H54 (cell line): ENCODE measurements at regions not wholly inside any gene's neighbourhood (a gene's known extent, or its start where the extent isn't known, plus 50 kb on each side); places are given as distances from the start of the nearest gene placed in this dataset.
A peak's percentile ranks its signal among the peaks of the same experiment; 100 is the strongest.
"Not testable (repeated sequence)": the region's sequence is repeated elsewhere in the genome, so short reads cannot be mapped to it uniquely, and the experiment has no call there.

ENCODE experiments used
- DNase-seq: peaks from one replicate; pipeline ENCODE4 v3.0.0; 2011; ENCODE audit warnings: low spot score, mixed read lengths; ENCODE audit not compliant: insufficient read length
- FAIRE-seq: peaks from 3 replicates; lab custom pipeline; 2011; peaks lifted over from hg19 to GRCh38; lab: Jason Lieb, UNC
- POLR2A ChIP-seq: IDR thresholded peaks from 2 replicates; pipeline ENCODE4 v1.6.1; 2011; ENCODE audit warnings: low read depth, mild to moderate bottlenecking, low read length

- FAIRE-seq: no peak
- no peak for TF ChIP-seq POLR2A
- peak; percentile 2 for DNase-seq
Measured at GRCh38 chr7:97418312-97418711, 300.8 kb downstream of the SDHAF3 start.

- TF ChIP-seq POLR2A: no peak
- no peak for FAIRE-seq
- DNase-seq: no peak
Measured at GRCh38 chr7:97419898-97420297, 302.4 kb downstream of the SDHAF3 start.

GRCh38 chr7:97421307-97421930 is 303.9 kb downstream of the SDHAF3 start:
- TF ChIP-seq POLR2A: no peak
- DNase-seq (no peak), FAIRE-seq (no peak)

- FAIRE-seq (no peak), DNase-seq (no peak)
- TF ChIP-seq POLR2A: no peak
Measured at GRCh38 chr7:97422046-97422445, 304.5 kb downstream of the SDHAF3 start.

- no peak for TF ChIP-seq POLR2A
- DNase-seq (no peak), FAIRE-seq (no peak)
Measured at GRCh38 chr7:97430006-97430405, 301.9 kb upstream of the TAC1 start.

- FAIRE-seq (no peak), DNase-seq (no peak)
- TF ChIP-seq POLR2A: no peak
Measured at GRCh38 chr7:97439637-97440214, 292.2 kb upstream of the TAC1 start.

GRCh38 chr7:97446361-97446760 is 285.5 kb upstream of the TAC1 start:
- FAIRE-seq (no peak), DNase-seq (no peak)
- TF ChIP-seq POLR2A: no peak

- FAIRE-seq, DNase-seq: not testable (repeated sequence)
Measured at GRCh38 chr7:97449448-97449847, 282.4 kb upstream of the TAC1 start.

- FAIRE-seq: no peak
- no peak for DNase-seq
- TF ChIP-seq POLR2A: no peak
Measured at GRCh38 chr7:97450516-97450915, 281.4 kb upstream of the TAC1 start.

- TF ChIP-seq POLR2A: no peak
- FAIRE-seq (no peak), DNase-seq (no peak)
Measured at GRCh38 chr7:97454636-97455035, 277.2 kb upstream of the TAC1 start.

- no peak for FAIRE-seq
- no peak for TF ChIP-seq POLR2A
- no peak for DNase-seq
Measured at GRCh38 chr7:97457054-97457453, 274.8 kb upstream of the TAC1 start.

GRCh38 chr7:97460433-97460832 is 271.5 kb upstream of the TAC1 start:
- TF ChIP-seq POLR2A: no peak
- DNase-seq (no peak), FAIRE-seq (no peak)

- FAIRE-seq (no peak), DNase-seq (no peak)
- no peak for TF ChIP-seq POLR2A
Measured at GRCh38 chr7:97461596-97461995, 270.3 kb upstream of the TAC1 start.

- DNase-seq: no peak
- TF ChIP-seq POLR2A: no peak
- no peak for FAIRE-seq
Measured at GRCh38 chr7:97466071-97466470, 265.8 kb upstream of the TAC1 start.
